ENCODE measurements at regions not wholly inside any gene's neighbourhood (a gene's known extent, or its start where the extent isn't known, plus 50 kb on each side); places are given as distances from the start of the nearest gene placed in this dataset.

GRCh38 chr11:71356280-71356876 is 91.8 kb downstream of the DHCR7 start:
- no peak for DNase-seq

GRCh38 chr11:71355281-71355680 is 92.9 kb downstream of the DHCR7 start:
- DNase-seq, result no peak

- DNase-seq, result no peak
Measured at GRCh38 chr11:71354394-71355105, 93.6 kb downstream of the DHCR7 start.

GRCh38 chr11:71352748-71353147 is 95.4 kb downstream of the DHCR7 start:
- DNase-seq, result no peak

- no peak for DNase-seq
Measured at GRCh38 chr11:71352226-71352625, 96.0 kb downstream of the DHCR7 start.

GRCh38 chr11:71349627-71350026 is 97.2 kb upstream of the SHANK2 start:
- no peak for DNase-seq

- no peak for DNase-seq
Measured at GRCh38 chr11:71343828-71344400, 91.5 kb upstream of the SHANK2 start.

GRCh38 chr11:71342951-71343827 is 90.8 kb upstream of the SHANK2 start:
- DNase-seq, result peak; percentile 9

GRCh38 chr11:71342116-71342515 is 89.7 kb upstream of the SHANK2 start:
- no peak for DNase-seq

- DNase-seq, result no peak
Measured at GRCh38 chr11:71341596-71341995, 89.2 kb upstream of the SHANK2 start.

GRCh38 chr11:71341173-71341572 is 88.8 kb upstream of the SHANK2 start:
- DNase-seq, result no peak

GRCh38 chr11:71340086-71340606 is 87.8 kb upstream of the SHANK2 start:
- DNase-seq, result no peak

- no peak for DNase-seq
Measured at GRCh38 chr11:71339396-71339881, 87.1 kb upstream of the SHANK2 start.

- DNase-seq, result no peak
Measured at GRCh38 chr11:71338801-71339395, 86.5 kb upstream of the SHANK2 start.

- DNase-seq, result peak; percentile 20
Measured at GRCh38 chr11:71336996-71337754, 84.8 kb upstream of the SHANK2 start.

- DNase-seq, result no peak
Measured at GRCh38 chr11:71336176-71336995, 84.0 kb upstream of the SHANK2 start.

- DNase-seq, result no peak
Measured at GRCh38 chr11:71335371-71335770, 83.0 kb upstream of the SHANK2 start.

- DNase-seq, result no peak
Measured at GRCh38 chr11:71334191-71334590, 81.8 kb upstream of the SHANK2 start.

- DNase-seq, result no peak
Measured at GRCh38 chr11:71333473-71333872, 81.1 kb upstream of the SHANK2 start.

- DNase-seq, result no peak
Measured at GRCh38 chr11:71332447-71332846, 80.1 kb upstream of the SHANK2 start.

- DNase-seq, result no peak
Measured at GRCh38 chr11:71332046-71332445, 79.7 kb upstream of the SHANK2 start.
